GM21381 (cell line): ENCODE measurements at regions not wholly inside any gene's neighbourhood (a gene's known extent, or its start where the extent isn't known, plus 50 kb on each side); places are given as distances from the start of the nearest gene placed in this dataset.
"Not testable (repeated sequence)": the region's sequence is repeated elsewhere in the genome, so short reads cannot be mapped to it uniquely, and the experiment has no call there.

Source experiments
- ATAC-seq: cut with Tn5 transposase; IDR thresholded peaks from one replicate; pipeline ENCODE4 v1.9.1; 2021; ENCODE audit warnings: mild to moderate bottlenecking, moderate library complexity; ENCODE audit not compliant: unreplicated experiment

GRCh38 chr20:17837179-17837578, 131.4 kb downstream of the SNX5 start:
- ATAC-seq, result no peak

DNA sequence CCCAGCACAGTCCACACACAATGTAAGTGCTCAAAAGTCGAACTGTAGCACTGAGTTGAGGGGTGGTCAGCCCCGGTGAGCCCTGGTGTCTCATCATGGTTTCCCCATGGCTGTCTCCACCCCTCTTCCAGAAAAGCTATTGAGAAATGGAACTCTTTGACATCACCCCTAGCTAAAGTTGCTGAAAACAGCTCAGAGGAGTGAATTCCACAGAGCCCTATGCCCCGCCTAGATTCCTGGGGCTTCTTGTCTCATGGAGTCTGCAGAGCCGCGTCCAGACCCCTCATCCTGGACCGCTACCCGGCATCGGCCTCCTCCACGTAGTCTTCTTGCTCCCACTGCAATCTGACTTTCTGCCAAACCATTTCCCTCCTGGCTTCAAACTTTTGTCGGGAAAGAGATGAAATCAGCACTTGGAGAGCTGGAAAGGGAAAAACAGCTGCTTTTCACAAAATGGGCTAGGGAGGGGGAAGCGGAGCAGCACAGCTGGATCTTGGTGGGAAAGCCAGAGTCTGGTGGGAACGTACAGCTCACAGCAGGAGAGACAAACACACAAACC, 132.2 kb downstream of the SNX5 start:
- ATAC-seq, result no peak

DNA sequence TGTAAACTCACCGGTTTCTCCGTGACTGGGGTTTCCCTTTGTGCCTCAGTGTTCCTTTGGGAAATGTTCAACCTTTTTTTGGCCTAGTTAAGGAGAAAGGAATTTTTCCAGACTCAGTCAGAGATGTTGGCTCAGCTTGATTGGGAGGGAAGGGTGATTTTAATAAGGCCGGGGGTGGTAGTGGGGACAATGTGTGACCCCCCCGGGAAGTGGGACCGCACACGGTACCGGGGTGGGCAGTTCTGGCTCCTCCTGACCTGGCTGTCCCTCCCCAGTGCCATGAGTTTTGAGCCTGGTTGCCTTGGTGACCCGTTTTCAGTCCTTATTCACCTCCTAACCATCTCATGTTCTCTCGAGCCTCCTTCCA, 132.7 kb downstream of the SNX5 start:
- no peak for ATAC-seq

DNA sequence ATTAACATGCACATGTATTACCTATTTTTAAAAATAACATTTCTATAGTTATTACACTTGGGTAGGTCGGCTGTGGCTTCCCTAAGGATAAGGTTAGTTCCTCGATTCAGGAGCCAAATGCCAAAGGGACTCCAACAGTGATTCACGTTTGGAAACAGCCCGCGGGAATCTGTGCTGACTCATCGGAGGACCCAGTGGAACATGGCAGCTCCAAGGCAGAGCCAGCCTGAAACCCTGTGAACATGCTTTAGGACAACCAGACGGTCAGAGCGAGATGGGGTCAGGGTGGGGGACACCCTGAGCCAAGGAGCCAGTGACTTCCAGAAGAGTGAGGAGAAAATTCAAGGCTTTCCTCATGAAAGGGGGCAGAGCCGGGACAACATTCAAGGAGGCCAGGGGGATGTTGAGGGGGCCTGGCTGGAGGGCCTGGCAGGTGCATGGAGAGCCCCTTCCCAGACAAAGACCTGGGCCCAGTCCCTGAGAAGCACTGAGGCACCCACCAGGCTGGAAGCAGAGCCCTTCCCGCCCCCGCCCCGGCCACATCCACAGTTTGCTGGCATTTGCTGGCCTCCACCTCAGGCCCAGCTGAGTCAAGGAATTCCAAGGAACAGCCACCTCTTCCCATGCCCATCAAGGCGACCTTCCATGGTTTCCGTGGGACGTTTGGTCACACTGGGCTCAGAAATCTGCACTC, 133.2 kb downstream of the SNX5 start:
- no peak for ATAC-seq

DNA sequence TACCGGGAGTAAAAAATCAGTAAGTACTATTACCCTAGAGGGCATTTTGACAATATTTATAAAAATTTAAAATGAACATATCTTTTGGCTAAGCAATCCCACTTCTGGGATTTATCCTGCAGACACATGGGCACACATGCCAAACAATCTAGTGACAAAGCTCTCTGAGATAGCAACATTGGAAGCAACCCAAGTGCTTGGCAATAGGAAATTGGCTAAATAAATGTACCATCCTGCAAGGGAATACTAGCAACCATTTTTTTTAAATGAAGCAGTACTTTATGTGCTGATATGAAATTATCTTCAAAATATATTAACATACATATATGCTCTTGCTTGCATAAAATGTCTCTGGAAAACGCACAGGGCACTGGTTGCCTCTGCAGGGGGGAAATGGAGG, 133.8 kb downstream of the SNX5 start:
- no peak for ATAC-seq

DNA sequence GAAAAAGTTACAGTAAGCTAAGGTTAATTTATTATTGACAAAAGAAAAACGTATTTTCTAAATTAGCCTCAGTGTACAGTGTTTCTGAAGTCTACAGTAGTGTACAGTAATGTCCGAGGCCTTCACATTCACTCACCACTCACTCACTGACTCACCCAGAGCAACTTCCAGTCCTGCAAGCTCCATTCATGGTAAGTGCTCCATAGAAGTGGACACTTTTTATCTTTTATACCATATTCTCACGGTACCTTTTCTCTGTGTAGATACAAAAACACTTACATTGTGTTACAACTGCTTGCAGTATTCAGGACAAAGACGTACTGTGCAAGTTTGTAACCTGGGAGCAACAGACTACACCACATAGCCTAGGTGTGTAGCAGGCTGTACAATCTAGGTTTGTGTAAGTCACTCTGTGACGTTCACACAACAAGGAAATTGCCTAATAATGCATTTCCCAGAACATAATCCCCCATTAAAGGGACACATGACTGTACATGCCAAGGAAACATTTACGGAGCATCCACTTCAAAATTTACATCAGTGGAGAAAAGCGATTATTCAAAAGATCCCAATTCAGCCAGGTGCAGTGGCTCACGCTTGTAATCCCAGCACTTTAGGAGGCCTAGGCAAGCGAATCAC, 133.4 kb downstream of the BANF2 start:
- no peak for ATAC-seq

DNA sequence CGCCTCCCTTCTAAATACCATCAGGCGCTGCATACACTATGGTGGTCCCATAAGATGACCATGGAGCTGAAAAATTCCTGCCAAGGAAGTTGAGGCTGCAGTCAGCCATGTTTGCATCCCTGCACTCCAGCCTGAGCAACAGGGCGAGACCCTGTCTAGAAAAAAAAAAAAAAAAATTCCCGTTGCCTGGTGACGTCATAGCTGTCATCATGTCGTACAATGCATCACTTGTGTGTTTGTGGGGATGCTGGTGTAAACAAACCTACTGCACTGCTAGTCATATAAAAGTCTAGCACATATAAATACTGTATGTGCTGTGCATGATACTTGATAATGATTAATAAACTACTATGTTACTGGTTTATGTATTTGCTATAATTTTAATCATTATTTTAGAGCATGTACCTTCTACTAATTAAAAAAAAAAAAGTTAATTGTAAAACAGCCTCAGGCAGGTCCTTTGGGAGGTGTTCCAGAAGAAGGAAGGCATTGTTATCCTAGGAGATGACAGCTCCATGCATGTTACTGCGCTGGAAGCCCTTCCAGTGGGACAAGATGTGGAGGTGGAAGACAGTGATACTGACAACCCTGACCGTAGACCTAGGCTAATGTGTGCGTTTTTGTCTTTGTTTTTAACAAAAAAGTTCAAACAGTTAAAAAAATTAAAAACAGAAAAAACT, 132.6 kb downstream of the BANF2 start:
- ATAC-seq, result no peak

DNA sequence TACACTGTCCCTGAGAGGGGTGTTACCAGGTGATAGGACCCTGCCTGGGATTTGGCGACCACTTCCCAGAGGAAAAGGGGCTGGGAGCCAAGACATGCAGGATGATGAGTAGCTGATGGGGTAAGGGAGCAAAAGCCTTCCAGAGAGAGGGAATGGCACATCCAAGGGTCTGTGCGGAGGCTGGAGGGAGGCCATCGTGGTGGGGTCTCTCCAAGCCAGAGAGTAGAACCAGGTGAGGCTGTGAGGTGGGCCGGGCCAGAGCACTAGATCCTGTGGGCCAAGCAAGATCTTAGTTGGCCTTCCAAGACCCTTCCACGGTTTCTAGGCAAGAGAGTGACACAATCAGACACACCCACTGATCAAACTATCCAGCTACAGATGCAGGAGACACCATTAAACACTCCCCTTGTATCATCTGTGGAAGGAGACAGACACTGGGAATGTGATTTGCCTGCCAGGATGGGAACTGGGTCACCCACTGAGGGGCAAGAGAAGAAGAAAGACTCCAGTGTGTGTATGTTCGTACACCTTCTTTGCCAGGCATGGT, 128.9 kb downstream of the BANF2 start:
- ATAC-seq, result no peak

- ATAC-seq, result no peak
Measured at GRCh38 chr20:17827759-17828559, 128.2 kb downstream of the BANF2 start.

DNA sequence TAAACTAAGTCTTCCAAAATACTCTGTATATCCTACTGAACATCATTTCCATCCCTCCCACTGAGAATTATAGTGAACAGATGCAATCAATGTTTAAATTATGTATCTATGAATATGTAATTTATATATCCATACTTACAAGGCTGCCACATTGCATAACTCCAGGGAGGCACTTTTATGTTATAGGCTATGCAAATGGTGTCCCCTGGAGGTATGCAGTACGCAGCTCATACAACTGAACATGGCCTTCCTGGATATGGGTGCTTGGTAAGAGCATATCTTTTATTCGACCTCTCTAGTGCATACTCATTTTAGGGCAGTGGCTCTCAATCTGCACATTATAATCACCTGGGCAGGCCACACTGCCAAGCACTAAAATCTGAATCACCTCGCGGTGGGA, 127.3 kb downstream of the BANF2 start:
- no peak for ATAC-seq

DNA sequence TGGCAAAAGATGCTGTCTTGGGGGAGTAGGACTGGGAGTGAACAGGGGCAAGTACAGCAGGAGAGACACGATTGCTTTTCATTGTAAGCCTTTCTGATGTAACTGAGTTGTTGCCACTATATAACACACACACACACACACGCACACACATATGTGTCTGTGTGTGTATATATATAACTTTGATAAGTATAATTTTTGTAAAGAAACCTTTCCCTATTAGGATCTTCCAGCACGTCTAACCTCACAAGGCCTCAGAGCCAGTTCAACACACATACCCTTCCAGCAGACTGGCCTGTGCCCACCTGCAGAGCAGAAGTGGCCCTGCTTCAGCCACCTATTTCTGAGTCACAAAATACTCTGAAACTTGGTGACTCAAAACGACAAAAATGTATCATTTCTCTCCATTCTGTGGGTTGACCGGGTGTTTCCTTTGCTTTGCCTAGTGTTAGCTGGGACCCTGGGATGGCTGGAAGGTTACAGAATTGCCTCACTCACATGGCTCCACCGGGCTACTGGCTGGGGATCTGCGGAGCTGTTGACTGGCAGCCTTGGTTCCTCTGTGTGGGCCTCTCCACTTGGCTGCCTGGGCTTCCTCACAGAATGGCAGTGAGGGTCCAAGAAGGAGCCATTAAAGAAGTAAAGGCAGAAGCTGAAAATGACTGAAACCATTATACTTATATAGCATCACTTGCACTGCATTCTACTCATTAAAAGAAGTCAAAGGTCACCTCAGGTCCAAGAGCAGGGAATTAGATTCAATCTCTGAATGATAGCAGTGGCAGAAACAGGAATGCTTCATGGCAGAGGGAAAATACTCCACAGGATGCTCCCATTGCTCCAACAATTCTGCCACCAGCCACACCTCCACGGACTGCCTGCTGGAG, 126.4 kb downstream of the BANF2 start:
- ATAC-seq, result peak; percentile 82

GRCh38 chr20:17825252-17825959, 125.6 kb downstream of the BANF2 start:
- ATAC-seq, result no peak

DNA sequence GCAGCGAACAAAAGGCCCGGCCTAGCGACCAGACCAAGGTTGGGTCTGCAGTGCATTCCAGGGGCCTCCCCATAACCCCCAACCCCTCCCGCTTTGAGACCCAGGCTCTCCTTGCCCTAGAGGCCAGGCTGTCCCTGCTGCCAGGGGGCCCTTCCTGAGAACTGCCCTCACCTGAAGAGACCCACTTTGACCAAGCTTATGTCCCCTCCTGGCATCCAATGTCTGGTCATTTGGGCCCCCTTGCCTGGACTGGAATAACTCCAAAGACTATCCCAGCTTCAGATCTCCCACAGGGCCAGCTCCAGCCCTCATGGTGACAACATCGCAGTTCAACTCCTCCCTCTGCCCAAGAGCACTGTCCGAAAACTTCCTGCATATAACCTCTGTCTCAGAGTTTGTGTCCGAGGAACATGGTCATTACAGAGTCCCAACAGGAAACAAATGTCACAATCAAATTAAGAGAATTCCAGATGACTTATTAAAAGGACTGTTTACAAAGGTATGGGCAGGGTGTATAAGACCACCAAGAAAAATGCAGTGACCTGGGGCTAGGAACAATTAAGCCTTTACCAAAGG, 125.0 kb downstream of the BANF2 start:
- ATAC-seq, result no peak

- ATAC-seq, result no peak
Measured at GRCh38 chr20:17823409-17824144, 123.8 kb downstream of the BANF2 start.

DNA sequence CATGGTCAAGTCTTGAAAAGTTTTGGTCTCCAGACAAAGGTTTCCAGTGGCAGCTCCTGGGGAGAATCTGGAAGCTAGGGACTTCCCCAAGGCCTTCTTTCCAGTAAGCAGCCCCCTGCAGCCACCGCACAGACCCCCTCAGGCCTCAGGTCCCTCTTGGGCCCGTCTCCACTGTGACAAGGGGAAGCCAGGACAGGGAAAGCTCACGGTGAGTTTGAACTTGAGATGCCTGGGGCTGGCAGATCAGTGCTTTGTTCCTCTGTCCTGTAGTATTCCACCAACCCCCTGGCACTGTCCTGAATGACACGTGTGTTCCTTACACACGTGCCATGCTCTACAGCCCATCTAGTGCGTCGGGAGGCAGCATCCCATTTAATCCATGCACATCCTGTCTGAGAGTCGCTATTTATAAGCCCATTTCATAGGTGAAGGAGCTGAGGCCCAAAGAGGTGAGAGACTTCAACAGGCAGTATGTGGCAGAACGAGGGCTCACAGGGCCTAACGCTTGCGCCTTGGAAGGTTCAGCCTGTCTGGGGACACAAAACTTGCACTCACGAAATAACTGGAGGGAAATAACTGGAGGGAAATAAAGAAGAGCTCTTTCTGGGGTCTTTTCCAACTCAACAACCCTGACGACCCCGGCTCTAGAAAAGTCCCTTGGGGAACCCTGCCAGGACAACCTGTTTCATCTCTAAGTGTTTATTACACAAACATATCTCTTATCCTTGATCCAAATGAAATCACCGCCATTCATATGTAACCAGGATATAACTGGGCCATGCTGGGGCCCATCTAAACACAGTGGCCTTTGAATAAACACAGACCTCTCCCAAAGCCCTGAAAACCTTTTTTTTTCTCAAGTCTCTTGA, 123.0 kb downstream of the BANF2 start:
- ATAC-seq, result no peak

- no peak for ATAC-seq
Measured at GRCh38 chr20:17822039-17822438, 122.3 kb downstream of the BANF2 start.

- ATAC-seq, result not testable (repeated sequence)
Measured at GRCh38 chr20:17821606-17822005, 121.8 kb downstream of the BANF2 start.
